ENCODE measurements at regions not wholly inside any gene's neighbourhood (a gene's known extent, or its start where the extent isn't known, plus 50 kb on each side); places are given as distances from the start of the nearest gene placed in this dataset.

DNA sequence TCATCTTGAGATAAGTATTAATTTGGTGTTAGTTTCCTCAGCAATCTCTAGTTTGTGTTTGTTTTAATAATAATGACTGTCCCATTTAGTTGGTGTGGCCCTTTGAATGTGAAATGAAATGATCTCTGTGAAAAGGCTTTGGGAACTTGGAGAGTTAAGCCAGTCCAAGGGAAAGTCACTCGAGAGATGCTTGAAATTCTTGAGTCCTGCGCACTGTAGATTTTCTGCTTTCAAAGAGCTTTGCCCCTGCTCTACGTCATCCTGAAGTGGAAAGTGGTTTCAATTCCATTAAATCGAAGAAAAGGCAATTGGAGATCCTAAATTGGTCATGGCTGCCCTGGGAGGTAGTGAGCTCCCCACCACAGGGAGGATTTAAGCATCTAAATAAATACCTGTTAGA, 403.8 kb downstream of the ZNF536 start:
- TF ChIP-seq, protein P1, sequence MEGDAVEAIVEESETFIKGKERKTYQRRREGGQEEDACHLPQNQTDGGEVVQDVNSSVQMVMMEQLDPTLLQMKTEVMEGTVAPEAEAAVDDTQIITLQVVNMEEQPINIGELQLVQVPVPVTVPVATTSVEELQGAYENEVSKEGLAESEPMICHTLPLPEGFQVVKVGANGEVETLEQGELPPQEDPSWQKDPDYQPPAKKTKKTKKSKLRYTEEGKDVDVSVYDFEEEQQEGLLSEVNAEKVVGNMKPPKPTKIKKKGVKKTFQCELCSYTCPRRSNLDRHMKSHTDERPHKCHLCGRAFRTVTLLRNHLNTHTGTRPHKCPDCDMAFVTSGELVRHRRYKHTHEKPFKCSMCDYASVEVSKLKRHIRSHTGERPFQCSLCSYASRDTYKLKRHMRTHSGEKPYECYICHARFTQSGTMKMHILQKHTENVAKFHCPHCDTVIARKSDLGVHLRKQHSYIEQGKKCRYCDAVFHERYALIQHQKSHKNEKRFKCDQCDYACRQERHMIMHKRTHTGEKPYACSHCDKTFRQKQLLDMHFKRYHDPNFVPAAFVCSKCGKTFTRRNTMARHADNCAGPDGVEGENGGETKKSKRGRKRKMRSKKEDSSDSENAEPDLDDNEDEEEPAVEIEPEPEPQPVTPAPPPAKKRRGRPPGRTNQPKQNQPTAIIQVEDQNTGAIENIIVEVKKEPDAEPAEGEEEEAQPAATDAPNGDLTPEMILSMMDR (IDR thresholded peaks at IDR 0.05; ENCODE audit: control extremely low read depth in 1 of 3, insufficient read depth in 1 of 3, low read depth in 1 of 3, low read length in 3 of 3): no peak
- TF ChIP-seq SAP30 (IDR thresholded peaks at IDR 0.05; ENCODE audit: insufficient read depth, insufficient replicate concordance, low read length) (no peak), FOSL1 (IDR thresholded peaks at IDR 0.05; ENCODE audit: insufficient read depth, low read depth, low read length) (no peak), CBX5 (IDR thresholded peaks at IDR 0.05; ENCODE audit: low read depth, low read length) (no peak), GABPA (IDR thresholded peaks at IDR 0.05; ENCODE audit: borderline replicate concordance, insufficient read depth, low read length) (no peak), CREB1 (IDR thresholded peaks at IDR 0.05) (no peak), EP300 (IDR thresholded peaks at IDR 0.05; ENCODE audit: borderline replicate concordance in 1 of 2, low read depth in 2 of 2, low read length in 2 of 2) (no peak), EGR1 (IDR thresholded peaks at IDR 0.05; ENCODE audit: borderline replicate concordance, low read depth, low read length) (no peak)
